ENCODE measurements at regions not wholly inside any gene's neighbourhood (a gene's known extent, or its start where the extent isn't known, plus 50 kb on each side); places are given as distances from the start of the nearest gene placed in this dataset.
"Not testable (repeated sequence)": the region's sequence is repeated elsewhere in the genome, so short reads cannot be mapped to it uniquely, and the experiment has no call there.

GRCh38 chr10:100642295-100642994, 102.9 kb upstream of the PAX2 start:
- no peak for DNase-seq

- DNase-seq, result no peak
Measured at GRCh38 chr10:100645091-100645490, 100.3 kb upstream of the PAX2 start.

- DNase-seq, result no peak
Measured at GRCh38 chr10:100645613-100646392, 99.6 kb upstream of the PAX2 start.

GRCh38 chr10:100647928-100648327, 97.5 kb upstream of the PAX2 start:
- no peak for DNase-seq

GRCh38 chr10:100650693-100651092, 94.7 kb upstream of the PAX2 start:
- DNase-seq, result no peak

GRCh38 chr10:100651099-100651498, 94.3 kb upstream of the PAX2 start:
- not testable (repeated sequence) for DNase-seq

- DNase-seq, result no peak
Measured at GRCh38 chr10:100651916-100652315, 93.5 kb upstream of the PAX2 start.

GRCh38 chr10:100652406-100653135, 92.8 kb upstream of the PAX2 start:
- no peak for DNase-seq

GRCh38 chr10:100653238-100653956, 92.0 kb upstream of the PAX2 start:
- no peak for DNase-seq

GRCh38 chr10:100653957-100654781, 91.2 kb upstream of the PAX2 start:
- DNase-seq, result no peak

- no peak for DNase-seq
Measured at GRCh38 chr10:100654782-100655325, 90.5 kb upstream of the PAX2 start.

GRCh38 chr10:100655326-100655759, 90.0 kb upstream of the PAX2 start:
- no peak for DNase-seq

GRCh38 chr10:100655760-100656421, 89.5 kb upstream of the PAX2 start:
- DNase-seq, result no peak

- no peak for DNase-seq
Measured at GRCh38 chr10:100656454-100656853, 88.9 kb upstream of the PAX2 start.

- no peak for DNase-seq
Measured at GRCh38 chr10:100658269-100658668, 87.1 kb upstream of the PAX2 start.

GRCh38 chr10:100659361-100660098, 85.9 kb upstream of the PAX2 start:
- DNase-seq, result no peak

GRCh38 chr10:100660365-100660764, 85.0 kb upstream of the PAX2 start:
- no peak for DNase-seq

- no peak for DNase-seq
Measured at GRCh38 chr10:100660945-100661344, 84.4 kb upstream of the PAX2 start.

- no peak for DNase-seq
Measured at GRCh38 chr10:100661520-100661919, 83.9 kb upstream of the PAX2 start.

- no peak for DNase-seq
Measured at GRCh38 chr10:100662067-100662466, 83.3 kb upstream of the PAX2 start.

Data from activated gamma-delta T cell (primary cell).